ENCODE measurements at regions not wholly inside any gene's neighbourhood (a gene's known extent, or its start where the extent isn't known, plus 50 kb on each side); places are given as distances from the start of the nearest gene placed in this dataset.

DNA sequence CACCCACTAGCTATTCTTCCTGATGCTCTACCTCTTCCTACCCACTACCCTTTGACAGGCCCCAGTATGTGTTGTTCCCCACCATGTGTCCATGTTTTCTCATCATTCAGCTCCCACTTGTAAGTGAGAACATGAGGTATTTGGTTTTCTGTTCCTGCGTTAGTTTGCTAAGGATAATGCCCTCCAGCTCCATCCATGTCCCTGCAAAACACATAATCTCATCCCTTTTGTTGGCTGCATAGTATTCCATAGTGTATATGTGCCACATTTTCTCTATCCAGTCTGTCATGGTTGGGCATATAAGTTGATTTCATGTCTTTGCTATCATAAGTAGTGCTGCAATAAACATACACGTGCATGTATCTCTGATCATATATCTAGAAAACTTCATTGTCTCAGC is 218.3 kb upstream of the STXBP5 start:
- TF ChIP-seq EZH2phosphoT487 (IDR thresholded peaks at IDR 0.05; ENCODE audit: borderline replicate concordance, low read length): no peak
- TF ChIP-seq, protein P1, sequence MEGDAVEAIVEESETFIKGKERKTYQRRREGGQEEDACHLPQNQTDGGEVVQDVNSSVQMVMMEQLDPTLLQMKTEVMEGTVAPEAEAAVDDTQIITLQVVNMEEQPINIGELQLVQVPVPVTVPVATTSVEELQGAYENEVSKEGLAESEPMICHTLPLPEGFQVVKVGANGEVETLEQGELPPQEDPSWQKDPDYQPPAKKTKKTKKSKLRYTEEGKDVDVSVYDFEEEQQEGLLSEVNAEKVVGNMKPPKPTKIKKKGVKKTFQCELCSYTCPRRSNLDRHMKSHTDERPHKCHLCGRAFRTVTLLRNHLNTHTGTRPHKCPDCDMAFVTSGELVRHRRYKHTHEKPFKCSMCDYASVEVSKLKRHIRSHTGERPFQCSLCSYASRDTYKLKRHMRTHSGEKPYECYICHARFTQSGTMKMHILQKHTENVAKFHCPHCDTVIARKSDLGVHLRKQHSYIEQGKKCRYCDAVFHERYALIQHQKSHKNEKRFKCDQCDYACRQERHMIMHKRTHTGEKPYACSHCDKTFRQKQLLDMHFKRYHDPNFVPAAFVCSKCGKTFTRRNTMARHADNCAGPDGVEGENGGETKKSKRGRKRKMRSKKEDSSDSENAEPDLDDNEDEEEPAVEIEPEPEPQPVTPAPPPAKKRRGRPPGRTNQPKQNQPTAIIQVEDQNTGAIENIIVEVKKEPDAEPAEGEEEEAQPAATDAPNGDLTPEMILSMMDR (conservative IDR thresholded peaks at IDR 0.05; ENCODE audit: low read depth, low read length): no peak

Data from PC-3 (cell line).